ENCODE measurements at regions not wholly inside any gene's neighbourhood (a gene's known extent, or its start where the extent isn't known, plus 50 kb on each side); places are given as distances from the start of the nearest gene placed in this dataset.

DNA sequence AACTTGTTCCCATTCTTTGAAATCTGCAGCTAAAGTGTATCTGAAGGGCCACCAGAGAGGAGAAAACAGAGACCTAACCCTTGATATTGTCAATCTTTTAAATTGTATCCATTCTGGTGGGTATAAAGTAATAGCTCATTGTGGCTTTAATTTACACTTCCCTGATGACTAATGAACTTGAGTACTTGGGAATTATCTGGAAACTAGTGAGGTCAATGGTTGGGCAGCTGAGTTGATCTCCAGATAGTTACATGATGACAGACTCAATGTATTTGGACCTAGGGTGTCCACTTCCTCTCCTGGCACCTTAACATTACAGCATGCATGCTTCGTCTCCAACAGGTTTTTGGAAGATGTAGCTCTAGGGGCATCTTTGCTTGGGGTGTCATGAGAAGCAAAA, 195.2 kb downstream of the PDCD6IP start:
- DNase-seq, result no peak
- Histone ChIP-seq H3K4me1 (no peaks in the 10 kb centered on the region), H3K9me3 (peaks cover 0 to 6% (median 5%) of the 10 kb centered on the region in 3 donors), H3K4me3 (no peak overlapping the region), H3K36me3 (no peaks in the 10 kb centered on the region), H3K27me3 (no peaks in the 10 kb centered on the region), H3K27ac (no peak overlapping the region)
- TF ChIP-seq, protein P1, sequence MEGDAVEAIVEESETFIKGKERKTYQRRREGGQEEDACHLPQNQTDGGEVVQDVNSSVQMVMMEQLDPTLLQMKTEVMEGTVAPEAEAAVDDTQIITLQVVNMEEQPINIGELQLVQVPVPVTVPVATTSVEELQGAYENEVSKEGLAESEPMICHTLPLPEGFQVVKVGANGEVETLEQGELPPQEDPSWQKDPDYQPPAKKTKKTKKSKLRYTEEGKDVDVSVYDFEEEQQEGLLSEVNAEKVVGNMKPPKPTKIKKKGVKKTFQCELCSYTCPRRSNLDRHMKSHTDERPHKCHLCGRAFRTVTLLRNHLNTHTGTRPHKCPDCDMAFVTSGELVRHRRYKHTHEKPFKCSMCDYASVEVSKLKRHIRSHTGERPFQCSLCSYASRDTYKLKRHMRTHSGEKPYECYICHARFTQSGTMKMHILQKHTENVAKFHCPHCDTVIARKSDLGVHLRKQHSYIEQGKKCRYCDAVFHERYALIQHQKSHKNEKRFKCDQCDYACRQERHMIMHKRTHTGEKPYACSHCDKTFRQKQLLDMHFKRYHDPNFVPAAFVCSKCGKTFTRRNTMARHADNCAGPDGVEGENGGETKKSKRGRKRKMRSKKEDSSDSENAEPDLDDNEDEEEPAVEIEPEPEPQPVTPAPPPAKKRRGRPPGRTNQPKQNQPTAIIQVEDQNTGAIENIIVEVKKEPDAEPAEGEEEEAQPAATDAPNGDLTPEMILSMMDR (IDR thresholded peaks at IDR 0.05), result no peak
- intact Hi-C loops (cut with DNase I; ENCODE audit: low total_unique reads), result no loop called here

DNA sequence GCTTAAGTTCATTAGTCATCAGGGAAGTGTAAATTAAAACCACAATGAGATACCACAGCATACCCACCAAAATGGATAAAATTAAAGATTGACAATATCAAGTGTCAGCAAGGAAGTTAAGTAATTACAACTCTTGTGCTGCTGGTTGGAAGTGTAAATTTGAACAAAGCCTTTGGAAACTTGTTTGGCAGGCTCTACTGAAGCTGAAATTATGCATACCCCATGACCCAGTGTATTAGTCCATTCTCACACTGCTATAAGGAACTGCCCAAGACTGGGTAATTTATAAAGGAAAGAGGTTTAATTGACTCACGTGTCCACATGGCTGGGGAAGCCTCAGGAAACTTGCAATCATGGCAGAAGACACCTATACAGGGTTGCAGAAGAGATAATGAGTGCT, 196.1 kb downstream of the PDCD6IP start:
- Histone ChIP-seq H3K27ac (no peak overlapping the region), H3K36me3 (no peaks in the 10 kb centered on the region), H3K4me3 (no peak overlapping the region), H3K9me3 (peaks cover 0 to 6% (median 5%) of the 10 kb centered on the region in 3 donors), H3K27me3 (no peaks in the 10 kb centered on the region), H3K4me1 (no peaks in the 10 kb centered on the region)
- TF ChIP-seq, protein P1 (IDR thresholded peaks at IDR 0.05), result no peak
- intact Hi-C loops (cut with DNase I; ENCODE audit: low total_unique reads), result no loop called here
- no peak for DNase-seq

DNA sequence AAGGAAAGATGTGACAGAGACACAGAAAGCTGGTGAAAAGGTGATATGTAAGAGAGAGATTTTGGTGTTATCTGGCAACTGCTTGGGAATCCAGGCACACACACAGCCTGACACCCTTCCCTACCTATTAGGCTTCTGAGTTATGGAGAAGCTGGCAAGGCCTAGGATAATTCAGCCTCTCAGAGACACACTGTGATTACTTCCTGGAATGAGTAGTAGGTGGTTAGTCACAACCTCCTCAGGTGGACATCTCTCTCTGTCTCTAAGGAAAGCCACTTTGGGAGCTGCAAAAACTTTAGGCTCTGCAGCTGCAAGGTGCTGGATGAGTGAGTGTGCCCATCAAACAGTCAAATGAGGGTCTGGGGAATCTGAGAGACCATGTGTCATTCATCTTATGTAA, 201.9 kb downstream of the PDCD6IP start:
- DNase-seq, result no peak
- no peaks in the 10 kb centered on the region for H3K36me3 ChIP-seq
- no peak overlapping the region for H3K4me3 ChIP-seq
- TF ChIP-seq, protein P1 (IDR thresholded peaks at IDR 0.05), result no peak
- intact Hi-C loops (cut with DNase I; ENCODE audit: low total_unique reads), result no loop called here
- peaks cover 0 to 6% (median 5%) of the 10 kb centered on the region in 3 donors for H3K9me3 ChIP-seq
- no peak overlapping the region for H3K27ac ChIP-seq
- H3K27me3 ChIP-seq, result no peaks in the 10 kb centered on the region
- no peaks in the 10 kb centered on the region for H3K4me1 ChIP-seq

DNA sequence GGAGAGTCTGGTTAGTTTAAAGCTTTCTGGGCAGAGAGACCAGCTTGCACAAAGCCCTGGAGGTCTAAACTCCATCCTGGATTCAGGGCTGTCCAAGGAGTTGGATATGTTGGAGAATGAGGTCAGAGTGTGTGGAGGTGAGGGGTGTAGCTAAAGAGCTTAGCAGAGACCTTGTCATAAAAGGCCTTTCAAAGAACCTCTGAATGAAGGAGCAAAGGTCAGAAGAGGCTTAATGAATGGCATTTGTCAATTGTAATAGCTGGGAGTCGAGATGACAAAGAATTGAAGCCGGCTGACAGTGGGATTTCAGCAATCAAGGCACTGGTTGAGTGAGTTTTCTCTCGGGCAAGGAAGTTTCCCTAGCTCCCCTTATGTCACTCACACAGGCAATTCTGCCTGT, 202.6 kb downstream of the PDCD6IP start:
- Histone ChIP-seq H3K27ac (no peak overlapping the region), H3K4me3 (no peak overlapping the region), H3K4me1 (no peaks in the 10 kb centered on the region), H3K9me3 (no peaks in the 10 kb centered on the region), H3K27me3 (no peaks in the 10 kb centered on the region), H3K36me3 (no peaks in the 10 kb centered on the region)
- TF ChIP-seq, protein P1 (IDR thresholded peaks at IDR 0.05), result no peak
- DNase-seq, result no peak
- intact Hi-C loops (cut with DNase I; ENCODE audit: low total_unique reads), result no loop called here

DNA sequence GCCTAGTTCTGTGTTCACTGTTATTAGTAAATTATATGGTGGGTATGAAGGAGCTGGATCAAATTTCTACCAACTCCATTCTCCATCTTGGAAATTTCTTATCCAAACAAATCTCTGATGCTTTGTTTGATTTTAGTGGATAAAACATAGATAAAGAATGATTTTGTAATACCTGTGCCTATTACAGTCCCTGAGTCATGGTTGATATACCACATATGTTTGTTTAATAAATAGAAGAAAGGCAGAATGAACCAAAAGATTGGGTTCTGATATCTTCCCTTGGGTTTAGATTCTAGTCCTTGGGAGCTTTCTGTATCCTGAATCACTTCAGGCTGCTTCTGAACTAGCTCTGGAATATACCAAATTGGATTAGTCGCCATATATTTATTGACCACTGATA, 203.6 kb downstream of the PDCD6IP start:
- Histone ChIP-seq H3K27me3 (no peaks in the 10 kb centered on the region), H3K4me3 (no peak overlapping the region), H3K27ac (no peak overlapping the region), H3K36me3 (no peaks in the 10 kb centered on the region), H3K4me1 (no peaks in the 10 kb centered on the region), H3K9me3 (no peaks in the 10 kb centered on the region)
- TF ChIP-seq, protein P1 (IDR thresholded peaks at IDR 0.05), result no peak
- no peak for DNase-seq
- intact Hi-C loops (cut with DNase I; ENCODE audit: low total_unique reads), result no loop called here

DNA sequence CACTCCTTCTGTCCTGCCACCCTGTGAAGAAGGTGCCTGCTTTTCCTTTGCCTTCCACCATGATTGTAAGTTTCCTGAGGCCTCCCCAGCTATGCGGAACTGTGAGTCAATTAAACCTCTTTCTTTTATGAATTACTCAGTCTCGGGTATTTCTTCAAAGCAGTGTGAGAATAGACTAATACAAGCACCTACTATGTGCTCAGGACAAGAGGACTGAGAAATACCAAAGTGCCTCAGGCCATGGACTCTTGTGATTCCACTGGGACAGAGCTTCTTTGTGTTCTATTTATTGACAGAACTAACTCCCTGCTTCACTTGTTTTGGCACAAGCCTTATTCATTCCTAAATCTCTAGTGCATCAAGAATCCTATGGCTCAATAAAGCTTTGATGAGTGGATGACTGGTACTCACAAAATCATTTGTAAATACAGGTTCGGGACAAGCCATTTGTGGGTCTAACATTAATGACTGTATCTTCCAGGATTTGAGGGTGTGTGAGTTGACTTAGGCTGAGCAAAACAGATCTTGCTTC, 204.2 kb downstream of the PDCD6IP start:
- Histone ChIP-seq H3K27me3 (no peaks in the 10 kb centered on the region), H3K27ac (no peak overlapping the region), H3K4me1 (no peaks in the 10 kb centered on the region), H3K9me3 (no peaks in the 10 kb centered on the region), H3K36me3 (no peaks in the 10 kb centered on the region), H3K4me3 (no peak overlapping the region)
- TF ChIP-seq, protein P1 (IDR thresholded peaks at IDR 0.05), result no peak
- intact Hi-C loops (cut with DNase I; ENCODE audit: low total_unique reads), result no loop called here
- DNase-seq, result no peak
